Liver (tissue), 3 donors: ENCODE measurements at regions not wholly inside any gene's neighbourhood (a gene's known extent, or its start where the extent isn't known, plus 50 kb on each side); places are given as distances from the start of the nearest gene placed in this dataset.
"Not testable (repeated sequence)": the region's sequence is repeated elsewhere in the genome, so short reads cannot be mapped to it uniquely, and the experiment has no call there.

Experiments
- EGR1 ChIP-seq, 2 donors: IDR thresholded peaks; 2 replicates each; pipeline ENCODE4 v1.6.1; 2016 to 2018; ENCODE audit warnings: antibody characterized with exemption in 2 of 2, low read depth in 2 of 2
- GABPA ChIP-seq, 2 donors: IDR thresholded peaks in 1 of 2; conservative IDR thresholded peaks in 1 of 2; 2 replicates each; pipeline ENCODE4 v1.6.1; 2016; ENCODE audit warnings: antibody characterized with exemption in 2 of 2, mild to moderate bottlenecking in 1 of 2, moderate library complexity in 1 of 2
- RAD21 ChIP-seq, 2 donors: IDR thresholded peaks; 2 replicates each; pipeline ENCODE4 v1.6.1; 2016; ENCODE audit warnings: antibody characterized with exemption in 2 of 2, mild to moderate bottlenecking in 2 of 2
- RXRA ChIP-seq, 2 donors: IDR thresholded peaks; 2 replicates each; pipeline ENCODE4 v1.6.1; 2017 to 2018; ENCODE audit warnings: antibody characterized with exemption in 2 of 2, mild to moderate bottlenecking in 1 of 2
- YY1 ChIP-seq: IDR thresholded peaks from 2 replicates; pipeline ENCODE4 v1.6.1; 2016; ENCODE audit warnings: antibody characterized with exemption, mild to moderate bottlenecking
- TF ChIP-seq, protein P1 (sequence below): fragments of 150-350 bp; IDR thresholded peaks from 2 replicates; pipeline ENCODE4 v1.5.1; 2017; ENCODE audit warnings: improper control_type of control experiment, low read depth, low read length; ENCODE audit not compliant: missing input control
- TF ChIP-seq, protein P2 (sequence below): IDR thresholded peaks from 2 replicates; pipeline ENCODE4 v1.6.1; 2016; ENCODE audit warnings: antibody characterized with exemption
- TF ChIP-seq, protein P3 (sequence below): IDR thresholded peaks from 2 replicates; pipeline ENCODE4 v1.6.1; 2016; ENCODE audit warnings: antibody characterized with exemption
- TF ChIP-seq, protein P4 (sequence below): IDR thresholded peaks from 2 replicates; pipeline ENCODE4 v1.6.1; 2016; ENCODE audit warnings: antibody characterized with exemption, mild to moderate bottlenecking
- TF ChIP-seq, protein P5 (sequence below): IDR thresholded peaks from 2 replicates; pipeline ENCODE4 v1.6.1; 2016; ENCODE audit warnings: antibody characterized with exemption
- donor health status: healthy.
- donor health status: healthy.

DNA sequence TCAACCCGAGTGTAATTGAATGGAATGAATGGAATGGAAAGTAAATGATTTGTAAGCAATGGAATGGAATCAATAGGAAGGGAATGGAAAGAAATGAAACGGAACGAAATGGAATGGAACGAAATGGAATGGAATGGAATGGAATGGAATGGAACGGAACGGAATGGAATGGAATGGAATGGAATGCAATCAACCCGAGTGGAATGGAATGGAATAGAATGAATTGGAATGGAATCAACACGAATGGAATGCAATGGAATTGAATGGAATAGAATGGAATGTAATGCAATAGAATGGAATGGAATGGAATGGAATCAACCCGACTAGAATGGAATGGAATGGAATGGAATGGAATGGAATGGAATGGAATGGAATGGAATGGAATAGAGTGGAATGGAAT, 1148.7 kb downstream of the RPIA start:
- not testable (repeated sequence) for TF ChIP-seq RAD21 (IDR thresholded peaks at IDR 0.05); GABPA (IDR thresholded peaks at IDR 0.05 in 1 of 2, conservative IDR thresholded peaks at IDR 0.05 in 1 of 2); YY1; EGR1 (IDR thresholded peaks at IDR 0.05; ENCODE audit: low read depth in 2 of 2); RXRA (IDR thresholded peaks at IDR 0.05)
- TF ChIP-seq, protein P1, sequence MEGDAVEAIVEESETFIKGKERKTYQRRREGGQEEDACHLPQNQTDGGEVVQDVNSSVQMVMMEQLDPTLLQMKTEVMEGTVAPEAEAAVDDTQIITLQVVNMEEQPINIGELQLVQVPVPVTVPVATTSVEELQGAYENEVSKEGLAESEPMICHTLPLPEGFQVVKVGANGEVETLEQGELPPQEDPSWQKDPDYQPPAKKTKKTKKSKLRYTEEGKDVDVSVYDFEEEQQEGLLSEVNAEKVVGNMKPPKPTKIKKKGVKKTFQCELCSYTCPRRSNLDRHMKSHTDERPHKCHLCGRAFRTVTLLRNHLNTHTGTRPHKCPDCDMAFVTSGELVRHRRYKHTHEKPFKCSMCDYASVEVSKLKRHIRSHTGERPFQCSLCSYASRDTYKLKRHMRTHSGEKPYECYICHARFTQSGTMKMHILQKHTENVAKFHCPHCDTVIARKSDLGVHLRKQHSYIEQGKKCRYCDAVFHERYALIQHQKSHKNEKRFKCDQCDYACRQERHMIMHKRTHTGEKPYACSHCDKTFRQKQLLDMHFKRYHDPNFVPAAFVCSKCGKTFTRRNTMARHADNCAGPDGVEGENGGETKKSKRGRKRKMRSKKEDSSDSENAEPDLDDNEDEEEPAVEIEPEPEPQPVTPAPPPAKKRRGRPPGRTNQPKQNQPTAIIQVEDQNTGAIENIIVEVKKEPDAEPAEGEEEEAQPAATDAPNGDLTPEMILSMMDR: not testable (repeated sequence)
- TF ChIP-seq, protein P2, sequence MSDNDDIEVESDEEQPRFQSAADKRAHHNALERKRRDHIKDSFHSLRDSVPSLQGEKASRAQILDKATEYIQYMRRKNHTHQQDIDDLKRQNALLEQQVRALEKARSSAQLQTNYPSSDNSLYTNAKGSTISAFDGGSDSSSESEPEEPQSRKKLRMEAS: not testable (repeated sequence)
- TF ChIP-seq, protein P3, sequence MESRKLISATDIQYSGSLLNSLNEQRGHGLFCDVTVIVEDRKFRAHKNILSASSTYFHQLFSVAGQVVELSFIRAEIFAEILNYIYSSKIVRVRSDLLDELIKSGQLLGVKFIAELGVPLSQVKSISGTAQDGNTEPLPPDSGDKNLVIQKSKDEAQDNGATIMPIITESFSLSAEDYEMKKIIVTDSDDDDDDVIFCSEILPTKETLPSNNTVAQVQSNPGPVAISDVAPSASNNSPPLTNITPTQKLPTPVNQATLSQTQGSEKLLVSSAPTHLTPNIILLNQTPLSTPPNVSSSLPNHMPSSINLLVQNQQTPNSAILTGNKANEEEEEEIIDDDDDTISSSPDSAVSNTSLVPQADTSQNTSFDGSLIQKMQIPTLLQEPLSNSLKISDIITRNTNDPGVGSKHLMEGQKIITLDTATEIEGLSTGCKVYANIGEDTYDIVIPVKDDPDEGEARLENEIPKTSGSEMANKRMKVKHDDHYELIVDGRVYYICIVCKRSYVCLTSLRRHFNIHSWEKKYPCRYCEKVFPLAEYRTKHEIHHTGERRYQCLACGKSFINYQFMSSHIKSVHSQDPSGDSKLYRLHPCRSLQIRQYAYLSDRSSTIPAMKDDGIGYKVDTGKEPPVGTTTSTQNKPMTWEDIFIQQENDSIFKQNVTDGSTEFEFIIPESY: not testable (repeated sequence)
- TF ChIP-seq, protein P4, sequence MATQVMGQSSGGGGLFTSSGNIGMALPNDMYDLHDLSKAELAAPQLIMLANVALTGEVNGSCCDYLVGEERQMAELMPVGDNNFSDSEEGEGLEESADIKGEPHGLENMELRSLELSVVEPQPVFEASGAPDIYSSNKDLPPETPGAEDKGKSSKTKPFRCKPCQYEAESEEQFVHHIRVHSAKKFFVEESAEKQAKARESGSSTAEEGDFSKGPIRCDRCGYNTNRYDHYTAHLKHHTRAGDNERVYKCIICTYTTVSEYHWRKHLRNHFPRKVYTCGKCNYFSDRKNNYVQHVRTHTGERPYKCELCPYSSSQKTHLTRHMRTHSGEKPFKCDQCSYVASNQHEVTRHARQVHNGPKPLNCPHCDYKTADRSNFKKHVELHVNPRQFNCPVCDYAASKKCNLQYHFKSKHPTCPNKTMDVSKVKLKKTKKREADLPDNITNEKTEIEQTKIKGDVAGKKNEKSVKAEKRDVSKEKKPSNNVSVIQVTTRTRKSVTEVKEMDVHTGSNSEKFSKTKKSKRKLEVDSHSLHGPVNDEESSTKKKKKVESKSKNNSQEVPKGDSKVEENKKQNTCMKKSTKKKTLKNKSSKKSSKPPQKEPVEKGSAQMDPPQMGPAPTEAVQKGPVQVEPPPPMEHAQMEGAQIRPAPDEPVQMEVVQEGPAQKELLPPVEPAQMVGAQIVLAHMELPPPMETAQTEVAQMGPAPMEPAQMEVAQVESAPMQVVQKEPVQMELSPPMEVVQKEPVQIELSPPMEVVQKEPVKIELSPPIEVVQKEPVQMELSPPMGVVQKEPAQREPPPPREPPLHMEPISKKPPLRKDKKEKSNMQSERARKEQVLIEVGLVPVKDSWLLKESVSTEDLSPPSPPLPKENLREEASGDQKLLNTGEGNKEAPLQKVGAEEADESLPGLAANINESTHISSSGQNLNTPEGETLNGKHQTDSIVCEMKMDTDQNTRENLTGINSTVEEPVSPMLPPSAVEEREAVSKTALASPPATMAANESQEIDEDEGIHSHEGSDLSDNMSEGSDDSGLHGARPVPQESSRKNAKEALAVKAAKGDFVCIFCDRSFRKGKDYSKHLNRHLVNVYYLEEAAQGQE: not testable (repeated sequence)
- TF ChIP-seq, protein P5, sequence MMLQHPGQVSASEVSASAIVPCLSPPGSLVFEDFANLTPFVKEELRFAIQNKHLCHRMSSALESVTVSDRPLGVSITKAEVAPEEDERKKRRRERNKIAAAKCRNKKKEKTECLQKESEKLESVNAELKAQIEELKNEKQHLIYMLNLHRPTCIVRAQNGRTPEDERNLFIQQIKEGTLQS: not testable (repeated sequence)
